ENCODE measurements at regions not wholly inside any gene's neighbourhood (a gene's known extent, or its start where the extent isn't known, plus 50 kb on each side); places are given as distances from the start of the nearest gene placed in this dataset.

DNA sequence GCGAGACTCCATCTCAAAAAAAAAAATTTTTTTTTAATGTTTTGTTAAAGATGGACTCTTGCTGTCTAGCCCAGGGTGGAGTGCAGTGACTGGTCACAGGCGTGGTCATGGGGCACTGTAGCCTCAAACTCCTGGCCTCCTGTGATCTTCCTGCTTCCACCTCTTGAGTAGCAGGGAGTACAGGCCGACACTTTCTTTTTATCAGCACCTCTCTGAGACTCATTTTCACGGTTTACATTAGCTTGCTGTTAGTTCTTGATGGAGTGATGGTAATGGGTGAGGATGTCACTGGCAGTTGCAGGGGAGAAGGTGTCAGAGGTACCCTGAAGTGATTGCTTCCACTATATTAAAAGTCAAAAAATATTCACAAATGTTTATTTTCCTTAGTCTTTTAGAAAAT, 95.3 kb upstream of the MTPN start:
- TF ChIP-seq, protein P1, sequence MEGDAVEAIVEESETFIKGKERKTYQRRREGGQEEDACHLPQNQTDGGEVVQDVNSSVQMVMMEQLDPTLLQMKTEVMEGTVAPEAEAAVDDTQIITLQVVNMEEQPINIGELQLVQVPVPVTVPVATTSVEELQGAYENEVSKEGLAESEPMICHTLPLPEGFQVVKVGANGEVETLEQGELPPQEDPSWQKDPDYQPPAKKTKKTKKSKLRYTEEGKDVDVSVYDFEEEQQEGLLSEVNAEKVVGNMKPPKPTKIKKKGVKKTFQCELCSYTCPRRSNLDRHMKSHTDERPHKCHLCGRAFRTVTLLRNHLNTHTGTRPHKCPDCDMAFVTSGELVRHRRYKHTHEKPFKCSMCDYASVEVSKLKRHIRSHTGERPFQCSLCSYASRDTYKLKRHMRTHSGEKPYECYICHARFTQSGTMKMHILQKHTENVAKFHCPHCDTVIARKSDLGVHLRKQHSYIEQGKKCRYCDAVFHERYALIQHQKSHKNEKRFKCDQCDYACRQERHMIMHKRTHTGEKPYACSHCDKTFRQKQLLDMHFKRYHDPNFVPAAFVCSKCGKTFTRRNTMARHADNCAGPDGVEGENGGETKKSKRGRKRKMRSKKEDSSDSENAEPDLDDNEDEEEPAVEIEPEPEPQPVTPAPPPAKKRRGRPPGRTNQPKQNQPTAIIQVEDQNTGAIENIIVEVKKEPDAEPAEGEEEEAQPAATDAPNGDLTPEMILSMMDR (IDR thresholded peaks at IDR 0.05; ENCODE audit: insufficient read depth, low read length, poor library complexity, severe bottlenecking): no peak
- no peak for TF ChIP-seq EZH2phosphoT487 (conservative IDR thresholded peaks at IDR 0.05; ENCODE audit: low read length)
